Esophagus squamous epithelium (tissue), 5 donors: ENCODE measurements at regions not wholly inside any gene's neighbourhood (a gene's known extent, or its start where the extent isn't known, plus 50 kb on each side); places are given as distances from the start of the nearest gene placed in this dataset.

Source experiments
- DNase-seq: peaks from one replicate; lab custom pipeline; 2025; lab: John Stamatoyannopoulos, UW
- H3K27ac ChIP-seq, 4 donors: fragments of 200-600 bp; sonication (generic); one replicate each; pipeline ENCODE4 v1.5.1; 2016 to 2019; ENCODE audit warnings: mild to moderate bottlenecking in 1 of 4
- H3K27me3 ChIP-seq, 4 donors: fragments of 200-600 bp; sonication (generic); 1 replicate in 3 of 4; 2 replicates in 1 of 4; pipeline versions ENCODE4 v1.5.1 to v1.6.0; 2017 to 2021; ENCODE audit warnings: antibody characterized with exemption in 1 of 4
- H3K36me3 ChIP-seq, 3 donors: fragments of 200-600 bp; sonication (generic); one replicate each; pipeline ENCODE4 v1.5.1; 2016 to 2019
- H3K4me1 ChIP-seq, 3 donors: fragments of 200-600 bp; sonication (generic); one replicate each; pipeline ENCODE4 v1.5.1; 2017 to 2019
- H3K4me3 ChIP-seq, 4 donors: fragments of 200-600 bp; sonication (generic); 1 replicate in 3 of 4; 2 replicates in 1 of 4; pipeline ENCODE4 v1.5.1; 2016 to 2019; ENCODE audit warnings: mild to moderate bottlenecking in 2 of 4, moderate library complexity in 1 of 4
- H3K9me3 ChIP-seq, 3 donors: fragments of 200-600 bp; sonication (generic); one replicate each; pipeline ENCODE4 v1.5.1; 2016 to 2019
- POLR2A ChIP-seq, 4 donors: fragments of 450-650 bp; IDR thresholded peaks; one replicate each; pipeline ENCODE4 v1.6.1; 2017; ENCODE audit warnings: antibody characterized with exemption in 4 of 4, mild to moderate bottlenecking in 4 of 4, moderate library complexity in 3 of 4
- WGBS, 2 donors: methylation state at CpG; one replicate each; pipeline ENCODE4 v1.1.5; 2018; 5-methylcytosine and 5-hydroxymethylcytosine counted together
- intact Hi-C: fragments of 100-400 bp; cut with DNase I; formaldehyde crosslinking; loops from one replicate; pipeline ENCODE4 v1.15.0; 2022
- TF ChIP-seq, protein P1 (sequence below), 6 experiments: fragments of 450-650 bp in 4 of 6; fragments of 200-600 bp in 2 of 6; sonication (generic) in 2 of 6; IDR thresholded peaks; one replicate each; pipeline ENCODE4 v1.5.1; 2016 to 2019; ENCODE audit warnings: antibody characterized with exemption in 6 of 6, mild to moderate bottlenecking in 4 of 6, moderate library complexity in 4 of 6
- donor health status: DM: yes; HTN: yes; CAD: no.

DNA sequence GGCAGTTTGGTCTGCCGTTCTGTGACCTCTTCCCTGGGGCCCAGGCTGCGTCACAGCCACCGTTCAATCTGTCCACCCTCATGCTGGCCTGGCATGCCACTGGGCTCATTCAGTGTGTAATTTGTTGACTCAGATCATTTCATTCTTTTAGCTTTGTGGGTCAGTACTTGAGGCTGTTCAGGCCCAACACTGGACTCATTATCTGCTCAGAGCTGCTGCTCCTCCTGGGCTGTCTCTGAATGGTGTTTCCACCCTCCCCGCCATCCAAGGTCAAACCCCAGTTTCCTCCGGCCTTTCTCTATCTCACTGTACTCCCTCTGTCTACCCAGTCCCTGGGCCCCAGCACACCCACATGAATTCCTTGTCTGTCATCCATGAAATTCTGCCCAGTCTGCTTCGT is 152.4 kb upstream of the NCK2 start:
- no peak for TF ChIP-seq POLR2A (IDR thresholded peaks at IDR 0.05)
- TF ChIP-seq, protein P1, sequence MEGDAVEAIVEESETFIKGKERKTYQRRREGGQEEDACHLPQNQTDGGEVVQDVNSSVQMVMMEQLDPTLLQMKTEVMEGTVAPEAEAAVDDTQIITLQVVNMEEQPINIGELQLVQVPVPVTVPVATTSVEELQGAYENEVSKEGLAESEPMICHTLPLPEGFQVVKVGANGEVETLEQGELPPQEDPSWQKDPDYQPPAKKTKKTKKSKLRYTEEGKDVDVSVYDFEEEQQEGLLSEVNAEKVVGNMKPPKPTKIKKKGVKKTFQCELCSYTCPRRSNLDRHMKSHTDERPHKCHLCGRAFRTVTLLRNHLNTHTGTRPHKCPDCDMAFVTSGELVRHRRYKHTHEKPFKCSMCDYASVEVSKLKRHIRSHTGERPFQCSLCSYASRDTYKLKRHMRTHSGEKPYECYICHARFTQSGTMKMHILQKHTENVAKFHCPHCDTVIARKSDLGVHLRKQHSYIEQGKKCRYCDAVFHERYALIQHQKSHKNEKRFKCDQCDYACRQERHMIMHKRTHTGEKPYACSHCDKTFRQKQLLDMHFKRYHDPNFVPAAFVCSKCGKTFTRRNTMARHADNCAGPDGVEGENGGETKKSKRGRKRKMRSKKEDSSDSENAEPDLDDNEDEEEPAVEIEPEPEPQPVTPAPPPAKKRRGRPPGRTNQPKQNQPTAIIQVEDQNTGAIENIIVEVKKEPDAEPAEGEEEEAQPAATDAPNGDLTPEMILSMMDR (IDR thresholded peaks at IDR 0.05): no peak
- intact Hi-C loops: no loop called here
- no peak for DNase-seq

DNA sequence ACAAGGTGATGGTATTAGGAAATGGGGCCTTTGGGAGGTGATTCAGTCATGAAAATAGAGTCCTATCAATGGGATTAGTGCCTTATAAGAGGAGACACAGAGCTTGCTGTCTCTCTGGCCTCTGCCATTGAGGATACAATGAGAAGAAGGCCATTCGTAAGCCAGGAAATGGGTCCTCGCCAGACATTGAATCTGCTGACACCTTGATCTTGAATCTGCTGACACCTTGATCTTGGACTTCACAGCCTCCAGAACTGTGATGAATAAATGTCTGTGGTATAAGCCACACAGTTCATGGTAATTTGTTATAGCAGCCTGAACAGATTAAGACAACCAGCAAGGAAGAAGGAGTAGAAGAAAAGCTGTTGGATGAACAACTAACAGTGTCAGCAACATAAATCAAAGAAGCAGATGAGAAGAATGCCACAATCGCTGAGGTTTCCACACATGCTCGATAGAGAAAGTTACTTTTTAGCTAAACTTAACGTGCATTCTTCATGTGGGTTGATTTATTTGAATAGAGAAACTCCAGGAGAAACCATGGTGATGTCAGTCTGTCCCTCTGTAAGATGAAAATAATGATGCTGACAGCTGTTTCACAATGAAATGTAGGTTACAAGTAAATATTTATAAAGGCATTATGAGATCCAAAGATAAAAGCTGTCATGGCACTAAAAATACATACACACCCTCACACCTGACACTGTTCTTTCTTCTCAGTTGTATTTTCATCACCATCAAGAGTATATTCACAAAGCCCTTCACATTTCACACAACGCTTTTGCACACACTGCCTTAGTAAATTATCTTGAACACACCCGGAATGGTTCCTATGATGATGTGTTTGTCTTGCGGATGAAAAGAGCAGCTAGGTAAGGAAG is 153.7 kb upstream of the NCK2 start:
- Histone ChIP-seq H3K36me3 (no peaks in the 10 kb centered on the region), H3K4me3 (no peak overlapping the region), H3K9me3 (peaks cover 0 to 5% (median 4%) of the 10 kb centered on the region in 3 donors), H3K27me3 (no peaks in the 10 kb centered on the region), H3K4me1 (no peaks in the 10 kb centered on the region), H3K27ac (no peak overlapping the region)
- no peak for TF ChIP-seq POLR2A (IDR thresholded peaks at IDR 0.05)
- TF ChIP-seq, protein P1 (IDR thresholded peaks at IDR 0.05): no peak
- 47 to 69% methylated on average over 7 to 8 of the region's 8 CpGs for WGBS, 2 donors
- DNase-seq: no peak
- intact Hi-C loops: no loop called here

More for the DNA sequence above, 152.4 kb upstream of the NCK2 start:
- WGBS, 2 donors: 91 to 92% methylated on average over 6 of the region's 6 CpGs
- Histone ChIP-seq H3K4me3 (no peak overlapping the region), H3K27me3 (no peaks in the 10 kb centered on the region), H3K4me1 (no peaks in the 10 kb centered on the region), H3K9me3 (peaks cover 0 to 5% (median 4%) of the 10 kb centered on the region in 3 donors), H3K36me3 (no peaks in the 10 kb centered on the region), H3K27ac (no peak overlapping the region)

DNA sequence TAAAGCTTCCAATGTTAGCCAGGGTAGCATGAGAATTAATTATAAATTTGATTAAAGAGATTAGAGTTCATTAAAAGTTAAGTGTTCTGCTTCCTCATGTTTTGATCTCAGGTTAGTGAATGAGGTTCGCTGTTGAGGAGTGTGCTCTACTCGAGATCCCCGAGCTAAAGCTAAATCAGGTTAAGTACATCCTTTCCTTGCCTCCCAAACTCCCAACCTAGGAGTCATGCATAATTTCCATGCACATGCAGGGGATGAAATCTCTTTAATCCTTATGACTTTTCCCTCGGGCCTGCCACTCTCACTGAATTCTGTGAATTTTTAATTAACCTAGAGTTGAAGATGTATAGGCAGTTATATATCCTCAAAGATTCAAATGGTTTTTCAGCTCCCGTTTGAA is 156.1 kb upstream of the NCK2 start:
- Histone ChIP-seq H3K27me3 (no peaks in the 10 kb centered on the region), H3K4me3 (no peak overlapping the region), H3K4me1 (no peaks in the 10 kb centered on the region), H3K36me3 (no peaks in the 10 kb centered on the region), H3K9me3 (peaks cover 0 to 5% (median 4%) of the 10 kb centered on the region in 3 donors), H3K27ac (no peak overlapping the region)
- 82 to 96% methylated on average over 5 of the region's 5 CpGs for WGBS, 2 donors
- no peak for TF ChIP-seq POLR2A (IDR thresholded peaks at IDR 0.05)
- TF ChIP-seq, protein P1 (IDR thresholded peaks at IDR 0.05): no peak
- intact Hi-C loops: loop anchor here (10.0 kb wide), 1 partner anchor 506 kb away; no protein-coding TSS in a partner anchor
- DNase-seq: no peak

DNA sequence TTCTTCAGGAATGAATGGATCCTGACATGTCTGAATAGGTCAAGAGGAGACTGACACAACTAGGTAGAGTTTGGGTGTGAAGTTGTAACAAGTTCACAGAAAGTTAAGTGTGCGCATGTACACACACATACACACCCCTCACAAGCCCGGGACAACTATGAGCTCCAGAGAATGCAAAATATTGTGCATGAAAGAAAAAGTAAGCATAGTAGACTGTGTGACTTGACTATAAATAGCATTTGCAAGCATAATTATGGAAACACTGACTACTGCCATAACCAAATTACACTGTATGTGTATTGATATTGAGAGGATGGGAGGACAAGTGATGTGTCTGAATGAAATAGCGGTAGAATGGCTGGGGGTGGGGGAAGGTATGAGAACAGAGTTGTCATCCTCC is 157.1 kb upstream of the NCK2 start:
- H3K9me3 ChIP-seq: peaks cover 0 to 5% (median 4%) of the 10 kb centered on the region in 3 donors
- DNase-seq: no peak
- WGBS, 2 donors: 84 to 89% methylated on average over 3 of the region's 3 CpGs
- no peaks in the 10 kb centered on the region for H3K4me1 ChIP-seq
- no peaks in the 10 kb centered on the region for H3K27me3 ChIP-seq
- H3K27ac ChIP-seq: no peak overlapping the region
- intact Hi-C loops: loop anchor here (10.0 kb wide), 1 partner anchor 507 kb away; no protein-coding TSS in a partner anchor
- TF ChIP-seq, protein P1 (IDR thresholded peaks at IDR 0.05): no peak
- no peak for TF ChIP-seq POLR2A (IDR thresholded peaks at IDR 0.05)
- no peaks in the 10 kb centered on the region for H3K36me3 ChIP-seq
- no peak overlapping the region for H3K4me3 ChIP-seq

DNA sequence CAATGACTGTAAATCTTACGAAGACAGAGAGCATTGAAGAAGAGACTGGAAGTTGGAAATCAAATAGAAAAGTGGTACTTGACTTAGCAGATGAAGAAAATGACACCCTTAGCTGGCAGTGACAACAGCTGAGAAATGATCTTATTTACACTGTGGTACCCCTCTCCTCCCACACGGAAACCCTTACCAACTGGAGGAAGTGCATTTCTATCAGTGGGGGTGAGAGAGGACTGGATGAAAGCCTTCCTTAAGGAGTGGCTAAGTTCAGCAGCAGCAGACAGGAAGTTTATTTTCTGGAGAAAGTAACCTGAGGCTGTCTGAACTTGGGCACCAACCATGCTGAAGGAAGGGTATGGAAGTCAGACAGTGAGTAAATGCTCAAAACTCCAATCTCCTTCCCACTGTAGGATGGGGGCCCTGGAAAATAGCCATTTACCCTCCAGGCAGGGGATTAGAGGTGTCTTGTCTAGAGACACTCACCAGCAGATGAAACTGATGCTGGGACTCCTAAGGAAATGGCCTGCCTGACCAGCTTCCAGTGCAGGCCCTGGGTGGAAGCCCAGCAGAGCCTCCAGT is 160.2 kb upstream of the NCK2 start:
- TF ChIP-seq, protein P1 (IDR thresholded peaks at IDR 0.05): no peak
- TF ChIP-seq POLR2A (IDR thresholded peaks at IDR 0.05): no peak
- Histone ChIP-seq H3K36me3 (no peaks in the 10 kb centered on the region), H3K9me3 (peaks cover 0 to 5% (median 4%) of the 10 kb centered on the region in 3 donors), H3K4me3 (no peak overlapping the region), H3K27me3 (no peaks in the 10 kb centered on the region), H3K27ac (no peak overlapping the region), H3K4me1 (no peaks in the 10 kb centered on the region)
- no peak for DNase-seq
- WGBS, 2 donors: 59 to 62% methylated on average over 2 of the region's 2 CpGs
- intact Hi-C loops: loop anchor here (10.0 kb wide), 1 partner anchor 510 kb away; no protein-coding TSS in a partner anchor
